ENCODE measurements at regions not wholly inside any gene's neighbourhood (a gene's known extent, or its start where the extent isn't known, plus 50 kb on each side); places are given as distances from the start of the nearest gene placed in this dataset.

DNA sequence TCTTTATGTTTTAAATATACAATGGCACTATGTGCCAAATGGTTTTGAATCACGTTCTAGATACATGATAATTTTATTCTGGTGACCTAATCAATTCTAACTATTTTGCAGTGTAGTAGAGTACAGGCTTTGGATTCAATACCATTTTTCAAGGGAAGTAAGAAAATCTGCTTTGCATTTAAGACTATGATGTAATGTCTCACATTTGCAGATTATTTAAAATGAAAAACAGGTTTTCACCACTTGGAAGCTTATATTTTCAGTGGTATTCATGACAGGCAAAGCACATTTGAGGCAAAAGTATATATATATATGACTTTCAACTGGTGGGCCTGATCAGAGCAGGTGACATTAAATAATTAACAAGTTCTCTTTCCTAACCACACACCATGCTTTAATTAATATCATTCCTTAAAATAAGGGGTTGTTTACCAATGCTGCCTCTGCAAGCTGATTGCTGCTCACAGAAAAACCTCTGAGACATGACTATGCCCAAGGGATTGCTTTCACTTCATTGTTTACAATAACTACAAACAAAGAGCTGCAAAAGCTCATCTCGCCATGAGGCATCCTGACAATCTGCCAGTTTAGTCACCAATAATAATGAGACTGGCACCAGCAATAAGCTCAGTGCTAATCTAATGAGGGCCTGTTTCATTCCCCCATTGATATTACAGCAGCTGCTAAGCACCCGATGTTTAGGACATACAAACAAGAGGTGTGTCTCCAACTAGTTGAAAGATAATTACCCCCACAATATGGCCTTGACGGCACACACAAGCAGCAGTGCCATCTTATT lies 1176.0 kb upstream of the GJE1 start:
- no peak for FAIRE-seq

DNA sequence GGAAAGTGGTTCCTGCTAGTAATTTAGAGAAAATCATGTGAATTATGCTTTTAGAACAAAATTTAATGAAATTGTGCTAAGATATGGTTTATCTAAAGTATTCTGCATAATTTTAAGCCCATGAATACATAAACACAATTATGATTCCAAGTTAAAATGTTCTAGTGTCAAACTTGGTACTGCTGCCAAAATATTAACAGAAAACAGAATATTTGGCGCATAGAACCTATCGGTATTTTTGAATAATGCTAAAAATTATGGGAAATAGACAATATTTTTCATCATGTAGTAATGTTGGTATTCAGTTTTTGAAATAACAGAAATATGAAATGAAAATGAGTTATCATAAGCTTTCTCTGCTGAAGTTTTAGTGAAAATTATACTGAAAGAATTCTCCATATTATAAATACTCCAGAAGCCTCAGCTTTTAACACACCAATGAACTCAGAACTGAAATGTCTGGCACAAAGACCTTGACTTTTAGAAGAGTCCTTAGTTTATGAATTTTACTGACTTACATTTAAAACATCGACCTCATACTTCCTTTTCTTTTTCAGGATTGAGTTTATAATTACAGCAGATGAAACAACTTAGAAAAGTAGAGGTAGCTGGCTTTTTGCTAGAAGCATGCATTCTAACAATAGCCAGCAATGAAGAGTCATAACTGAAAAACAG lies 1192.3 kb upstream of the GJE1 start:
- no peak for FAIRE-seq

DNA sequence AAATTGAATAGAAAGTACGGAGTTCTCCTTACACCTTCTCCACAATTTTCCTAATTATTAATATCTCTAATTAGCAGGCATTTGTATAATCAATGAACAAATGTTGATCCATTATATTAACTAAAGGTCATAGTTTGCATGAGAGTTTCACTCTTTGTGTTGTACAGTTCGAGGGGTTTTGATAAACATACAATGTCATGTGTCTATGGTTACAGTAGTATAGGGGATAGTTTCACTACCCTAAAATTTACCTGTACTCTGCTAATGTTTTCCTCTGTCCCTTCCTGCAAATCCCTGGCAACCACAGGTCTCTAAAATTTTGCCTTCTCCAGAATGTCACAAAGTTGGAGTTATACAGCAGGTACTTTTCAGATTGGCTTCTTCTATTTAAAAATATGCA lies 1199.8 kb upstream of the GJE1 start:
- no peak for FAIRE-seq

DNA sequence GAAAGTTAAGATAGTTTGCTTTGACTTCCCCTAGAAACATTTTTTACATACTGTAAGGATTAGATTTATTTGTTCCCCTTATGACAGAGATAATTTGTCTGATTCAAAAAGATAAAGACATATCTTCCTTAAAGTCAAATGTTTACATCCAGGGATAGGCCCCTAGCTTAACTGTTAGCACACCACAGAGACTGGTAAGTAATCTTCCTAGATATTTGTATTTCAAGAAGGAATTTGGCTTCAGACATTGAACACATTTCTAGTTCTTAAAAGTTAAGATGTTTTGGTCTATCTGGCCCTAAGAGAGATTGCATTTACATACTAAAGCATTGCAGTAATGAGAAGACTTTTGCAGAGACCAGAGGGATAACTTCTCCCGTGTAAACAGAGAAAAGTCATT lies 1201.1 kb upstream of the GJE1 start:
- FAIRE-seq: no peak

DNA sequence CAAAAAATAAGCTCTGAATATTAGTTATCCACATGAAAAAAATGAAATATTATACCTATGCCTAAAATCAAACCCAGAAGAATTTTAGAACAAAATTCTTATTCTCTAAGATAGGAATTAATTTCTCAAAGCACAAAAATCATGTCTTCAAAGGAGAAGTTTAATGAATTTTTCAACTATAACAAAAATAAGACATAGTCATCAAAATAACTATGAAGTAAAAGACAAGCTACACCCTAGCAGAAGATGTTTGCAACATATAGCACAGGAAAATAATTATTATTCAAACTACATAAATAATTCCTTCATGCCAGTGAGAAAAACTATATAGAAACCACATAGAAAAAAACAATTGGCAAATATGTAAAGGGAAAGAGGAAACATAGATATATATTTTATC lies 1203.6 kb upstream of the GJE1 start:
- no peak for FAIRE-seq

DNA sequence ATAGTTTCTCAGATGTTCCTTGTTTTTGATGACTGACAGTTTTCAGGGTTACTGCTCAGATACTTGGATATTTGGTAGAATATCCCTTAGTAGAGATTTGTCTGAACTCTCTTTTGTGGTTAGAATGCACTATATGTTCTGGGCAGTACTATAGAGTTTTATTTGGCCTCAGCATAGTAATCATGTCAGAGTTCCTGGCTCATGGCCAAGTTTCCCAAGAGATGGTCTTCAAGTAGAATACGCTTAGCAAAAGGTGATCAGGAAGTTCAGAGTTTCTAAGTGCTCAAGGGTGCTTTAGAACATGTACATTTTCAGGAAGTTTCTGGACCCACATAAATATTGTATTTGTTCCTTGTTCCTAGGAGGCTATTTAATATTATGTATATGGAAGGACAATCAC lies 1209.7 kb upstream of the GJE1 start:
- no peak for FAIRE-seq

DNA sequence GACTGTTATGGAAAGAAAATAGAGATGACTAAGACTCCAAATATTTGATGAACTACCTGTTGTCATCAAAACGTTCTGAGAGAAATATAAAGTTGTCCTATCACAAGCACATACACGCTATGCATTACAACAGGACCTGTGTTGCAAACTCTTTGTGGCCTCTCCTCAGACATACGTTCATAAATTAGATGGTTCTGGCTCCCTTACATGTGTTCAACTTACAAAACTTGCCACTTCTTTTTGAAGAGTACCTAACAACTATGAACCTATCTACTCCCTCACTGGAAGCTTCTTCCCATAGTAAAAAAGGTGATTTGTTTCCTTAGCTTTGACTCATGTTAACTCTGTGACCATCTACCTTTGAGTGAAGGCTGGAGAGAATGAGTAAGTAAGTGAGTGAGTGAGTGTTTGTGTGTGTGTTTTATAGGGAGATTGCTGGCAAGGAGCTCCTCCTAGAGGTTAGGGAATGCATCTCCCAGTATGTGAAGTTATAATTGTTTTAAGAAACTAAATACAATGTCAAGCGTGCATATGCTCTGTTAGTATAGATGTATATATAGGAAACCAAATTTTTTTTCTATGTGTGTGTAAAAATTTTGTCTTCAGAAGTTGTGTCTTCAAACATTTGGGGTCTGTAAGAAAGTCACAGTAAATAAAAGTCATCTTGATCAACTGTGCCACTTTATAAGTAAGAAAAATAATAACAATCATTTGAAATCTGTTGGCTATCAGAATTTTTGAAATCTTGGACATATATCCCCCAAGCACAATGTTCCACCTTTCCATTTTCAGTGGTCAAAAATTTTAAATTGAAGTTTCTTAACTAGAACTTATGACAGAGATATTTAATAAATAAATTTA lies 1211.1 kb upstream of the GJE1 start:
- peak; percentile 55 for FAIRE-seq

DNA sequence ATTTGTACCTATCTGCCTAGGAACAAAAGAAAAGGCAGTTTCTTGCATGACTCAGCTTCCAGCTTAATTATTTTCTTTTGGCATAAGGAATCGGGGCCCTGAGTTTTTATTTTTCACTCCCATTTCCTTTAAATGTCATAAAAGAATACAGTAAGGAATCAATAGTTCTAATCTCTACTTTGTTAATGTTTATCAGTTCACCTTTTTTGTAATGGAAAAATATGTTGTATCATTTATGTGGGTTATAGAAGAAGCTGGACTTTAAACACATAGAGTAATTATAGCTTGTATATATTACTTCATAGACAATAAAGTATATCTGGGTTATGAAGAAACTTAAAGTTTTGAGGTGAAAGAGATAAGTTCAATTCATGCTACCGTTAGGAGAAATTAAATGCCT lies 1214.8 kb upstream of the GJE1 start:
- FAIRE-seq: no peak

DNA sequence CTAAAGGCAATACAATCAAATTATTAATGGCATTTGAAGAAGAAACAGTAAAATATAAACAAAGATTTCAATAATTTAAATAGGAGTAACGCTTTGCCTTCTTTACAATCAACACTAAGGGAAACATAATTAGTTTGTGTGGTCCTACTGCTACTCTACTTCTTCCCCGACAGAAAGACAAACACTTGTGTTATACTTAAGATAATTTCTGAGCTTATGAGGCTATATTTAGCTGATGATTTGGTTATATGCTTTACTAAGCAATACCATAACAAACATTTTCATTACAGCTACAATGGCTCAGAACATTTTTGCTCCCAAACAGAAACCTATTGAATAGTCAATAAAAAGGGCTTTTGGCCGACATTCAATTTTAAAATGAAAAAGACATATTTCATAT lies 1217.2 kb upstream of the GJE1 start:
- no peak for FAIRE-seq

DNA sequence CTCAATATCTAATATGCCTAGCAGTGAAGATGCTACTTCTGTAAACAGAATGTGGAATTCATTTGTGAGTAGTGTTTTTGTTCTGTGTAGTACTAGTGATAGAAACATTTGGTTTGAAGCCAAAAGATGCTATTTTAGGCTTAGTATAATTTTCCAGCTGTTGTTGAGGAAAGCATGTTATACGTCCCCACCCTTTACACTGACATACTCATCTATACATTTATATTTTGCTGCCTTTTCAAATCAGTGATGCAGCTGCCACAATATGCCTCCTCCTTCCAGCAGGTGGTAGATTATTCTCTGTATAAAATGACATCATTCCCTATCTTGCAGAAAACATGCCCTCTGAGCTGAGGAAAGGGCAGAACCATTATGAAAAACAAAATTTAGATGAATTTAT lies 1217.6 kb upstream of the GJE1 start:
- FAIRE-seq: no peak

DNA sequence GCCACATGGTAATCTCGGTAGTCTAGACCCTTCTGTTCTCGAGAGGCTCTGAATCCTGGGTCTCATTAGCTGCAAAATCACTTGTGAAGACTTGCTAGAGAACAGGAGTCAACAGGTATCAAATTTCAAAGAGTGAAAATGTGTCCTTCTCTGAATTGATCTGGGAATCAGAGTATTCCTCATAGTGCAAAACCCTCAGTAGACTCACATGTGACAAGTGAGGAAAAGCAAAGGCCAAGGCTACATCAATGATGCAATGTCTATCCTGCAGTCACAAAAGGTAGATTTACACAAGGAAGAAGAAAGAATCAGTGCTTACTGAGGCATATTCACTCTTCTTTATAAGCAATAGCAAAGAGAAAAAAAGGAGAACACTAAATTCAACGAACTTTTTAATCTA lies 1220.0 kb upstream of the GJE1 start:
- no peak for FAIRE-seq

DNA sequence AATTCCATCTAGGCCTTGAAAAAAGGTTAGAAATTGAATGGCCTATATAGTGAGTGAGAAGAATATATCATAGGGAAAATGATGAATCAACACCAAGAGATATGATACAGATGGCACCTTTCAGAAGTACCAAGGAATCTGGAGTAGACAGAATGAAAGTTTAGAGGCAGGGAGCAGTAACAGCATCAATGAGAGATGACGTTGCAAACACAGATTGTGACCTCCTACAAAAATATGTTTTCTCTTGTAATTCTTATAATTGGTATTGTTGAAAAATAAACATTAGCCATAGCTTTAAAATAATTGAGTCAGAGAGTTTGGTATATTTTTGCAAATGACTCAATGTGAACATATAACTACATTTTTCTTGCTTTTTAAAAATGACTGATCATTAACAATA lies 1223.1 kb upstream of the GJE1 start:
- FAIRE-seq: peak; percentile 18

DNA sequence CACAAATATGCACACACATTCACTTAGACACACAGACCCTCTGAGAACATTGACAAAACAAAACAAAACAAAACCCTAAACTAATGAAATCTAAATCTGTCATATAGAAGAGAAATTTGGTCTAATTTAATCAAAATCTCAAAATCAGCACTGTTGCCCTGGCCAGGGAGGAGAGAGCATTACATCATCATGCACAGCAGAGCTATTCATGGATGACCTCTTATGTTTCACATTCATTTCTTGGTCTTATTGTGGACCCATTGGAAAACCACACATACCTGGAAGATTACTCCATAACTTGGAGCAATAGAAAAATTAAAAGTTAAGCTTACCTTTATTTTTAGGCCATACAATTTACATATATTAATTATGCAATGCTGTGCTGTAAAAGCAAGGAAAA lies 1223.6 kb upstream of the GJE1 start:
- no peak for FAIRE-seq

DNA sequence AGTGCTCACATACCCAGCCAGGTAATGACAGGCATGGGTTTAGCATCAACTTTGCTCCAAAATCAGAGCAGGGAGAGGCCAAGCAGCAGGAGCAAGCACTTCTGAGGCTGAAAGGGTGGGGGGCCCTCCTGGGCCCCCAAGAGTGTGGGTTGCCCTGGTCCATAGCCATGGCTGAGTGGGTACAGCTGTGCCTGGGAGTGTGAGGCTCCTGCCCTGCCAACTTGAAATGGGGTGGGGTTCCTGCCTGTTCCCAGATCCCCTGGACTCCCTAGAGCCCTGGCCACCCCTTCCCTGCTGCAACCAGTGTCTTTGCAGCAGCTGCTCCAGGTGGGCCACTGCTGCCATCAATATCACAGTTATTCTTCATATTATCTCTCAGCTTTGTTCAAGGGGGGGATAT lies 1224.2 kb upstream of the GJE1 start:
- no peak for FAIRE-seq

DNA sequence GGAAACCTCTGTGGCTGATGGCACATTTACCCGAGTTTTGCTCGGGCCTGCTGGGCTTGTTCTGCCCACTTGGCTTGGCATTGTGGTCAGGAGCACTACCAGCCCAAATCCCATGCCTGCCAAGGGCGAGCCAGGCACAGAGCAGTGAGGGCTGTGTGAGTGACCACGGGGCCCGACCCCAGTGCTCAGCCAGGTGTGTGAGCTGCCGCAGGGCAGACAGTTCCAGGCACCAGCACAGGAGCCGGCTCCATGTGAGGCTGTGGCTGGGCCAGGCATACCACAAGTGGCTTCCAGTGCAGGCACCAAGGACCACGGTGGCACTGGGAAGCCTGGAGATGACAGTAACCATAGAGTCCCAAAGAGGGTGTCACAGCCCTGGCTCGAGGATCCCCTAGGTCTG lies 1225.5 kb upstream of the GJE1 start:
- no peak for FAIRE-seq

DNA sequence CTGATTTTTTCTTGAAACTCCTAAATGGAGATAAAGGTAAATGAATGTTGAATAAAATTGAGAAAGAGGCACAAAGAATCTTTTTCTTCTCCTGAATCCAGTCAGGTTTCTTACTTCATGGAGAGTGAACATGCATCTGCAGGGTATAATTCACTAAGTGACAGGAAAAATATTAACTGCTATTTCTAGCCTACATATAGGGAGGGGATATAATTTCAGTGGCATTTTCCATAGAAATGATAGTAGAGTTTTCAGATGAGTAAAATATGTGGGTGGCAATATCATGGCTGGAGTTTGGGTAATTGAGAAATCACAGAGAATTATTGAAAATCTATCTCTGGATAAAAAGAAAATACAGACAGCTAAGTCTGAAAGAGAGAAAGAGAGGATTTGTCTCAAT lies 1227.0 kb upstream of the GJE1 start:
- FAIRE-seq: no peak

DNA sequence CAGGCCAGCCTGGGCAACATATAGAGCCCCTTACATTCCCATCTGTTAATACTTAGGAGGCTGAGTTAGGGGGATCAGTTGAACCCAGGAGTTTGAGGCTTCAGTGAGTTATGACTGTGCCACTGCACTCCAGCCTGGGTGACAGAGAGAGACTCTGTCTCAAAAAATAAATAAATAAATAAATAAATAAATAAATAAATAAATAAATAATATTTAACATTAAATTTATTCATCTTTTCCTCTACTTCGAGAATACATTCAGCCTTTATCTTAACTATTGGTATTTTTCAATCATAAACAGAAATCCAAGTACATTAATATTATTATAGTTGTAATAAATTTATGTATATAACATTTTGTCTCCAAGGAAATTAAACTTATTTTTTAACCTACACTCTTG lies 1227.7 kb upstream of the GJE1 start:
- FAIRE-seq: no peak

DNA sequence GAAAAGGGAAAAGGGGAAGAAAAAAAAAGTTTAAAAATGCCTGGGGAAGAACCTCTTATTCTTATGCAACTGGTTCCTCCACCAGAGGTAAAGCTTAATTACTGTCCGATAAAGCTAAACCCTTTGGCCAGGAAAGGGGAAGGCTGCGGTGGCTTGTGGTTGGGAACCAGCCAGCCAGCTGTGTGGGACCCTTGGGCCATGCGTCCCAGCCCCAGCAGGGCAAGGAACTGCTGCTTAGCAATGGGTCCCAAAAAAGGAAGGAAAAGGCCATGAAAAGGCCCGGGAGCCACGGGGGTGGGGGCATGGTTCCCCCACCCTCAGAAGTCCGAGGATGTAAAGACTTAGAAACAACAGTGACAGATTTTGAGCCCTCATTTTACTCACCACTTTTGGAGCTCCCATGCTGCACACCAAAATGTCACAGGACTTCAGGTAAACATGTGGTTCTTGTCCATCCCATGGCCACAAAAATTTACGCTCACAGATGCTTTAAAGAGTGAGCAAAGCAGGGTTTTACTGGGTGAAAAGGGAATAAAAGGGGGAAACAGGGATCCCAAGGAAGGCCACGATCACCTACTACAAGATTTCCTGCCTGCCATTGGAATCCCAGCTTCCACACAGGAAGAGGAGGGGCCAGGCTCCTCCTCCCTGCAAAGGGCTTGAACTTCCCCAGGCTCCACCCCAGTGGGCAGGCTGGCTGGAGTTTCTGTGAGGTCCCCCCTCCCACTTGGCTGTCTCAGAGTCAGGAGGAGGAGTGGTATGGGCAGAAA lies 1234.7 kb upstream of the GJE1 start:
- FAIRE-seq: no peak

DNA sequence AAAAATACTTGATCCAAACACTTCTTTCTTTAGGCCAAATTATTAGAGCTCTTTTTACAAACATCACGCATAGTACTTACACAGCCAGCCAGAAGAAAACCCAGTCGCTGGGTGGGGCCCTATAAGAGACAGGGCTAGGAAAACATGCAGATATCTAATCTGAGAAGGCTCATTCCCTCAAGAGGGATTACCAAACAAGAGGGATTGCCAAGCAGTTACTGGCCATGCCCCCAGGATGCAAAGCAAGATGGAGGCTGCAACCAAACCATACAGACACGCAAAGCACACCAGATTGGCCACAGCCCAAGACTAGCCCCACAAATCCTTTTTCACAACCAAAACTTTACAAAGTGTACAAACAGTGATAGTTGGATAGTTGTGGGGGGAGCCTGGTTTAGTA lies 1235.4 kb upstream of the GJE1 start:
- FAIRE-seq: no peak

DNA sequence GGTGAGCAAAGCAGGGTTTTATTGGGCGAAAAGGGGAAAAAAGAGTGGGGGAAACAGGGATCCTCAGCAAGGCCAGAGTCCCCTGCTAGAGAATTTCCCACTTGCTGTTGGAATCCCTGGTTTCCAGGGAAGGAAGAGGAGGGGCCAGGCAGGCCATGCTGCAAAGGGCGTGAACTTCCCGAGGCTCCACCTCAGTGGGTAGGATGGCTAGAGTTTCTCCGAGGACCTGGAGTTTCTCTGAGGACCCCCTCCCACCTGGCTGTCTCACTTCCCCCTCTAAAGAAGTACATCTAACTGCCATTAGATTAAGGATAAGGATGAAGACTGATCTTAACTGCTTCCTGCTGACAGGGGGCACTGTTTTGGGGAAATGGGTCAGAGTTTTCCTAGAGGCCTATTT lies 1239.3 kb upstream of the GJE1 start:
- no peak for FAIRE-seq

DNA sequence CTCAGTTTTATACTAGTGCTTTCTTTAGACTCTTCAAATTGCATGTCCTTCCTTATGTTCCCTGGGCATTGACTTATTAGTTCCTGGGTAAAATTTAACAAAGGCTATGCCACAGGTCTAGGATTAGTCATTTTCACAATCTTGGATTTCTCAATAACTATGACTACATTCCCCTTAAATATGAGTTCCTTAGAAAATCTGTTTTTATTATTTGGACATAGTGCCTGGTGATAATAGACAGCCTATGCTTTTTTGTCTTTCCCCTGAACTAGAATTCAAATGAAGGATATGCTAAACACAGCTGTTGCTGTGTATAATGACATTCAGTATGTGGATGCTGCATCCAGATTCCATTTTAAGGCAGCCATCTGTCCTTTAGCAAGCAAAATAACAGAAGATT lies 1252.8 kb upstream of the GJE1 start:
- no peak for FAIRE-seq

DNA sequence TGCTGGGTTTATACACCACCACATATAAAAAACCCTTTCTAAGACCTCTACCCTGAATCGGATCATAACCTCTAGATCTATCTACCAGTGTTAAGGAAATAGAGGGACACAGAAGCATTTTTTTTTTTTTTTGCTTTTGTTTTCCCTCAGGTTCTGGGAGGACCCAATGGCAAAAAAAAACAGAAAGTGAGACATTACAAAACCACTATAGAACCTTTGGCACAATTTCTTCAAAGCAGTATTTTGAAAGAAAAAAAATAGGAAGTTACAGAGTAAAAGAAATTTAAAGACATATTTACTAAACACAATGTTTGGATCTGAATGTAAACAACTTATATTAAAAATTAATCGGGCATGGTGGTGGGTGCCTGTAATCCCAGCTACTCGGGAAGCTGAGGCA lies 1258.7 kb upstream of the GJE1 start:
- no peak for FAIRE-seq

DNA sequence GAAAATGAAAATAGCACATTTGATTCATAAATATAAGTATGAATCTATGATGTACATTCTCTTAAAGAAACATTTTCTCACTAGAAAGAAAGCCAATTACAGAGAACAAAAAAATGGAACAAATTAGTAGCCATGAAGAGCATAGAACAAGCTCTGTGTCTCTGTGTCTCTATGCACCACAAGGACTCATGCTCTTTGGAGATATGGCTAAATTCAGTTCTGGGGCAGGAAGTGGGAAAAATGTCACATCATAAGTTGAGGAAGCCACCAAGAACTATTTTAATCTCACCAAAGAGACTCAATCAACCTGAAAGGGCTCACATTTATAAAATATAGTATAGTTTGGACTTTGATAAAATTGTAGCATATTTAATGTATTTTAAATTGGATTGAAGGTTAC lies 1259.8 kb upstream of the GJE1 start:
- no peak for FAIRE-seq
